Panc1 (cell line): ENCODE measurements at regions not wholly inside any gene's neighbourhood (a gene's known extent, or its start where the extent isn't known, plus 50 kb on each side); places are given as distances from the start of the nearest gene placed in this dataset.

Experiments used
- ATAC-seq: fragments of 200-7000 bp; cut with Tn5 transposase; 2 replicates; pipeline ENCODE4 v1.9.1; 2020; ENCODE audit warnings: mild to moderate bottlenecking, moderate library complexity
- BruUV-seq: library from RNA; stranded (reverse); fragments of 400-500 nt; replicated peaks from 2 replicates; lab custom pipeline; 2021; lab: Mats Ljungman, UMichigan
- CTCF ChIA-PET: fragments of 300-600 bp; sonication (Branson Sonifier 250); formaldehyde crosslinking; loops from one replicate; lab custom pipeline; 2022; ENCODE audit warnings: antibody characterized with exemption; lab: Charles Lee
- POLR2A ChIA-PET: fragments of 300-600 bp; sonication (Branson Sonifier 250); formaldehyde crosslinking; loops from one replicate; lab custom pipeline; 2022; ENCODE audit warnings: antibody characterized with exemption; lab: Charles Lee
- DNase-seq: peaks from one replicate; pipeline ENCODE4 v3.0.0-alpha.2; 2010; ENCODE audit warnings: low read depth, low spot score
- H3K27ac ChIP-seq: 2 replicates; pipeline ENCODE4 v1.5.1; 2011; ENCODE audit warnings: mild to moderate bottlenecking, low read length, inconsistent platforms
- H3K27me3 ChIP-seq: fragments of 200-500 bp; sonication (Bioruptor generic); 2 replicates; pipeline ENCODE4 v1.6.0; 2014; ENCODE audit warnings: low read length, inconsistent platforms; ENCODE audit not compliant: control insufficient read depth, insufficient read depth
- H3K36me3 ChIP-seq: fragments of 200-500 bp; sonication (Bioruptor generic); 2 replicates; pipeline ENCODE4 v1.5.1; 2014; ENCODE audit warnings: inconsistent platforms, mild to moderate bottlenecking, low read length, moderate library complexity; ENCODE audit not compliant: control insufficient read depth, insufficient read depth
- H3K4me1 ChIP-seq: 2 replicates; pipeline ENCODE4 v1.5.1; 2011; ENCODE audit warnings: inconsistent platforms, mild to moderate bottlenecking, low read length, moderate library complexity; ENCODE audit not compliant: control insufficient read depth, insufficient read depth
- H3K4me3 ChIP-seq, 2 experiments: 2 replicates each; pipeline ENCODE4 v1.5.1; 2011 to 2012; ENCODE audit warnings: low read depth in 2 of 2, low read length in 2 of 2, mild to moderate bottlenecking in 2 of 2, inconsistent platforms in 1 of 2, moderate library complexity in 1 of 2
- H3K9me3 ChIP-seq: fragments of 200-500 bp; sonication (Bioruptor generic); 2 replicates; pipeline ENCODE4 v1.5.1; 2014; ENCODE audit warnings: low read depth, mild to moderate bottlenecking, inconsistent platforms, low read length, moderate library complexity; ENCODE audit not compliant: control insufficient read depth, insufficient read depth
- POLR2AphosphoS5 ChIP-seq: IDR thresholded peaks from 2 replicates; pipeline ENCODE4 v1.6.1; 2012; ENCODE audit warnings: mild to moderate bottlenecking, low read depth, low read length, moderate library complexity
- SIN3A ChIP-seq: IDR thresholded peaks from 2 replicates; pipeline ENCODE4 v1.6.1; 2012; ENCODE audit warnings: low read depth, mild to moderate bottlenecking, low read length, moderate library complexity, borderline replicate concordance; ENCODE audit not compliant: insufficient read depth
- TCF7L2 ChIP-seq: IDR thresholded peaks from 2 replicates; pipeline ENCODE4 v1.6.1; 2011; ENCODE audit warnings: mild to moderate bottlenecking, low read depth, low read length, inconsistent platforms
- in situ Hi-C: cut with HindIII; loops from 2 replicates; pipeline ENCODE4 v1.10.0; 2016; ENCODE audit warnings: low sequenced_read_pairs, low pct_unique_long_range_greater_than_20kb
- intact Hi-C: fragments of 100-400 bp; cut with micrococcal nuclease; formaldehyde crosslinking; loops from one replicate; pipeline ENCODE4 v1.10.0; 2022; ENCODE audit not compliant: unreplicated experiment
- TF ChIP-seq, protein P1 (sequence below): fragments of 450-650 bp; IDR thresholded peaks from 2 replicates; pipeline ENCODE4 v1.5.1; 2017; ENCODE audit warnings: mild to moderate bottlenecking
- TF ChIP-seq, protein P2 (sequence below), 2 experiments: IDR thresholded peaks; 2 replicates each; pipeline ENCODE4 v1.6.1; 2011 to 2012; ENCODE audit warnings: low read depth in 2 of 2, control low read depth in 1 of 2, low read length in 1 of 2, mild to moderate bottlenecking in 1 of 2, moderate library complexity in 1 of 2; ENCODE audit not compliant: insufficient read depth in 1 of 2

DNA sequence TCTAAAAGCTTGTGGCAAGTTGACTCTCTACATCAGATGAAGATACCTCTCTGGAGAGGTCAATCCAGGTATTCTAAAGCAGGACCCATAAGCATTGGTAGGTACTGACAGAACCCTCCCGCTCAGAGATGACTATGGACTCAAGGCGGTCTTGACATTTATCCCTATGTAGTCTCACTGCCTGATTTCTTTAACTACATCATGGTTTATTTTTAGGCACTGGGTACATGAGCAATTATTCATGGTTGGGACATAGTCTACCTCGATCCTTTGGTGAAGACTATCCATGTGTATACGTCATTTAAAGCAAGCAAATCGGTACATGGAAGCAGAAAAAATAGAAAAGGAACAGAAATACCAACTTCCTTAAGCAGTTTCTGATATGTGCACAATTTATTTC is 136.2 kb upstream of the TAB2 start:
- ChIA-PET POLR2A (no interaction called here), CTCF (no interaction called here)
- ATAC-seq = no peak
- TF ChIP-seq POLR2AphosphoS5 (no peak), TCF7L2 (no peak), SIN3A (no peak)
- TF ChIP-seq, protein P1, sequence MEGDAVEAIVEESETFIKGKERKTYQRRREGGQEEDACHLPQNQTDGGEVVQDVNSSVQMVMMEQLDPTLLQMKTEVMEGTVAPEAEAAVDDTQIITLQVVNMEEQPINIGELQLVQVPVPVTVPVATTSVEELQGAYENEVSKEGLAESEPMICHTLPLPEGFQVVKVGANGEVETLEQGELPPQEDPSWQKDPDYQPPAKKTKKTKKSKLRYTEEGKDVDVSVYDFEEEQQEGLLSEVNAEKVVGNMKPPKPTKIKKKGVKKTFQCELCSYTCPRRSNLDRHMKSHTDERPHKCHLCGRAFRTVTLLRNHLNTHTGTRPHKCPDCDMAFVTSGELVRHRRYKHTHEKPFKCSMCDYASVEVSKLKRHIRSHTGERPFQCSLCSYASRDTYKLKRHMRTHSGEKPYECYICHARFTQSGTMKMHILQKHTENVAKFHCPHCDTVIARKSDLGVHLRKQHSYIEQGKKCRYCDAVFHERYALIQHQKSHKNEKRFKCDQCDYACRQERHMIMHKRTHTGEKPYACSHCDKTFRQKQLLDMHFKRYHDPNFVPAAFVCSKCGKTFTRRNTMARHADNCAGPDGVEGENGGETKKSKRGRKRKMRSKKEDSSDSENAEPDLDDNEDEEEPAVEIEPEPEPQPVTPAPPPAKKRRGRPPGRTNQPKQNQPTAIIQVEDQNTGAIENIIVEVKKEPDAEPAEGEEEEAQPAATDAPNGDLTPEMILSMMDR = no peak
- TF ChIP-seq, protein P2, sequence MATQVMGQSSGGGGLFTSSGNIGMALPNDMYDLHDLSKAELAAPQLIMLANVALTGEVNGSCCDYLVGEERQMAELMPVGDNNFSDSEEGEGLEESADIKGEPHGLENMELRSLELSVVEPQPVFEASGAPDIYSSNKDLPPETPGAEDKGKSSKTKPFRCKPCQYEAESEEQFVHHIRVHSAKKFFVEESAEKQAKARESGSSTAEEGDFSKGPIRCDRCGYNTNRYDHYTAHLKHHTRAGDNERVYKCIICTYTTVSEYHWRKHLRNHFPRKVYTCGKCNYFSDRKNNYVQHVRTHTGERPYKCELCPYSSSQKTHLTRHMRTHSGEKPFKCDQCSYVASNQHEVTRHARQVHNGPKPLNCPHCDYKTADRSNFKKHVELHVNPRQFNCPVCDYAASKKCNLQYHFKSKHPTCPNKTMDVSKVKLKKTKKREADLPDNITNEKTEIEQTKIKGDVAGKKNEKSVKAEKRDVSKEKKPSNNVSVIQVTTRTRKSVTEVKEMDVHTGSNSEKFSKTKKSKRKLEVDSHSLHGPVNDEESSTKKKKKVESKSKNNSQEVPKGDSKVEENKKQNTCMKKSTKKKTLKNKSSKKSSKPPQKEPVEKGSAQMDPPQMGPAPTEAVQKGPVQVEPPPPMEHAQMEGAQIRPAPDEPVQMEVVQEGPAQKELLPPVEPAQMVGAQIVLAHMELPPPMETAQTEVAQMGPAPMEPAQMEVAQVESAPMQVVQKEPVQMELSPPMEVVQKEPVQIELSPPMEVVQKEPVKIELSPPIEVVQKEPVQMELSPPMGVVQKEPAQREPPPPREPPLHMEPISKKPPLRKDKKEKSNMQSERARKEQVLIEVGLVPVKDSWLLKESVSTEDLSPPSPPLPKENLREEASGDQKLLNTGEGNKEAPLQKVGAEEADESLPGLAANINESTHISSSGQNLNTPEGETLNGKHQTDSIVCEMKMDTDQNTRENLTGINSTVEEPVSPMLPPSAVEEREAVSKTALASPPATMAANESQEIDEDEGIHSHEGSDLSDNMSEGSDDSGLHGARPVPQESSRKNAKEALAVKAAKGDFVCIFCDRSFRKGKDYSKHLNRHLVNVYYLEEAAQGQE (IDR thresholded peaks at IDR 0.05; ENCODE audit: insufficient read depth in 1 of 2, low read depth in 2 of 2, low read length in 1 of 2) = no peak
- Histone ChIP-seq H3K4me1 (no peaks in the 10 kb centered on the region), H3K4me3 (no peak overlapping the region), H3K9me3 (no peaks in the 10 kb centered on the region), H3K27ac (no peak overlapping the region), H3K27me3 (no peaks in the 10 kb centered on the region), H3K36me3 (no peaks in the 10 kb centered on the region)
- no TSS peak for BruUV-seq
- intact Hi-C loops = no loop called here
- in situ Hi-C loops = no loop called here
- no peak for DNase-seq

DNA sequence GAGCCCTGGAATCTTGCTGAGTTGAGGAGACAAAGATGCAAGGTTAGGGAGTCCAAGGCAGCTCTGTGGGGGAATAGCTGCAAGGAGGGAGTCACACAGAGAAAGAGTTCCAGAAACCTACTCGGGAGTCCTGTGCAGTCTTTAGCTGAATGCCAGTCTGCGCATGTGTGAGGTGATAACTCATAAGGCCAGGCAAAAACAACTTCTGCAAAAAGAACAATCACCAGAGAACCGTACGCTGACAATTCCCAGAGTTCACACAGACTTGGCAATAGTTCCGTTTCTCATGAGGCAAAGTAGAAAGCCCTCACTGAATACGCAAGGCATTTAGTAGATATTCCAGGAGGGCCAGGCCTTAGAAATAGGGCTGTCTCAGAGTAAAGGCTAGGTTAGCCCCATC is 135.2 kb upstream of the TAB2 start:
- no TSS peak for BruUV-seq
- Histone ChIP-seq H3K27me3 (no peaks in the 10 kb centered on the region), H3K36me3 (no peaks in the 10 kb centered on the region), H3K27ac (no peak overlapping the region), H3K4me1 (no peaks in the 10 kb centered on the region), H3K9me3 (no peaks in the 10 kb centered on the region), H3K4me3 (no peak overlapping the region)
- no peak for TF ChIP-seq SIN3A
- ATAC-seq (no peak), DNase-seq (no peak)
- POLR2A ChIA-PET = no interaction called here
- intact Hi-C loops (no loop called here), in situ Hi-C loops (no loop called here)
- CTCF ChIA-PET = no interaction called here

DNA sequence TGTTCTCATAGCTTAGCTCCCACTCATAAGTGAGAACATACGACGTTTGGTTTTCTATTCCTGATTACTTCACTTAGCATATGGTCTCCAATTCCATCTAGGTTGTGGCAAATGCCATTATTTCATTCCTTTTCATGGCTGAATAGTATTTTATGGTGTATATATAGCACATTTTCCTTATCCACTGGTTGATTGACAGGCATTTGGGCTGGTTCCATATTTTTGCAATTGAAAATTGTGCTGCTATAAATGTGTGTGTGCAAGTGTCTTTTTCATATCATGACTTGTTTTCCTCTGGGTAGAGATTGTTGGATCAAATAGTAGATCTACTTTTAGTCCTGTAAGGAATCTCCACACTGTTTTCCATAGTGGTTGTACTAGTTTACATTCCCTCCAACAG is 133.0 kb upstream of the TAB2 start:
- Histone ChIP-seq H3K9me3 (no peaks in the 10 kb centered on the region), H3K36me3 (no peaks in the 10 kb centered on the region), H3K4me1 (no peaks in the 10 kb centered on the region), H3K4me3 (no peak overlapping the region), H3K27ac (no peak overlapping the region), H3K27me3 (no peaks in the 10 kb centered on the region)
- no peak for ATAC-seq
- ChIA-PET CTCF (no interaction called here), POLR2A (no interaction called here)
- DNase-seq = no peak
- intact Hi-C loops = no loop called here
- BruUV-seq = no TSS peak
- no peak for TF ChIP-seq SIN3A
- in situ Hi-C loops = no loop called here
